ENCODE measurements at regions not wholly inside any gene's neighbourhood (a gene's known extent, or its start where the extent isn't known, plus 50 kb on each side); places are given as distances from the start of the nearest gene placed in this dataset.

DNA sequence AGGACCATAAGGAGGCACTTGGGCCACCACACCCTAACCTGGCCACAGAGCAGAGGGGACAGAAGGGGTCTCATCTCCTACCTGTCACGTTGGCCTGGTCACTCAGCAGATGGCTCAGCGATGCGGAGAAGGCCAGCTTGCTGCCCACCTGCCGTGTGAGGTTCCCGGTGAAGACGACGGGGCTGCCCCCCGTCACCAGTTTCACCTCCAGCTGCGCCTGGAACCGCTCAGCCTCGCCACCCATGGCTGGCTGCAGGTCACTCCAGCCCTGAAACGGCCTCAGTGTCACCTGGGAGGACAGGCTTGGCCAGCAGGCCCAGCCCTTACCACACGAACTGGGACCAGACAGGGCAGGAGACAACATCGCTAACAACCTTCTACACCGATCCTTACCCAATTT lies 116.8 kb downstream of the RMI2 start:
- WGBS (ENCODE audit: insufficient coverage), result 94% methylated on average over 14 of the region's 15 CpGs
- Histone ChIP-seq H3K27ac (ENCODE audit: insufficient read depth in 1 of 2, low read depth in 1 of 2, low read length in 2 of 2, poor library complexity in 1 of 2, severe bottlenecking in 2 of 2) (no peak overlapping the region), H3K4me1 (ENCODE audit: control extremely low read depth in 1 of 4, control insufficient read depth in 4 of 4, insufficient read depth in 4 of 4, low read length in 3 of 4) (no peaks in the 10 kb centered on the region), H3K27me3 (replicated peaks in 2 of 5; ENCODE audit: control insufficient read depth in 4 of 5, insufficient read depth in 5 of 5, low read length in 4 of 5) (no peaks in the 10 kb centered on the region), H3K4me3 (ENCODE audit: control insufficient read depth in 1 of 7, extremely low read depth in 1 of 7, insufficient read depth in 4 of 7, low read depth in 2 of 7, low read length in 6 of 7) (no peak overlapping the region), H3K36me3 (ENCODE audit: control insufficient read depth in 4 of 4, insufficient read depth in 4 of 4, low read length in 3 of 4) (peaks cover 0 to 10% (median 0%) of the 10 kb centered on the region in 4 experiments), H3K9me3 (ENCODE audit: control extremely low read depth in 1 of 5, control insufficient read depth in 4 of 5, insufficient read depth in 2 of 5, low read depth in 1 of 5, low read length in 4 of 5) (no peaks in the 10 kb centered on the region)
- ChIA-PET CTCF (interaction anchor here (1.3 kb wide), 1 partner anchor 13 kb away, joined by 3 read pairs; no protein-coding TSS in a partner anchor), POLR2A (no interaction called here)
- DNase-seq, result no peak

DNA sequence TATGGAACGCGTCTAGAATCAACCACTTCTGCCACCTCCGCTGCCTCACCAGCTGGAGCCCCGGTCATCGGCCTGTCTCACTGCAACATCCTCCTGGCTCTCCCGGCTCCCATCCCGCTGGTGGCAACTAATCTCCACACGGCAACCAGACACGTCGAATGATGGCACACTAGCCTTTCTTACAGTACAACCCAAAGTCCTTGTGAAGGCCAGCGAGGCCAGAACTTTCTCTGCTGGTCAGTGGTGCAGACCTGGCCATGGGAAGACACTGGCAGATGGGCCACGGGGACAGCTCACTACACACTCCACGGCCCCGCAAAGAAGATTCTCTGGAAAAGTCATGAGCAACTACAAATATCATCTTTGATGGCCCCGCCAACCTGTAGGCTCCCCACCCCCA lies 117.6 kb downstream of the RMI2 start:
- Histone ChIP-seq H3K4me3 (ENCODE audit: control insufficient read depth in 1 of 7, extremely low read depth in 1 of 7, insufficient read depth in 4 of 7, low read depth in 2 of 7, low read length in 6 of 7) (no peak overlapping the region), H3K27ac (ENCODE audit: insufficient read depth in 1 of 2, low read depth in 1 of 2, low read length in 2 of 2, poor library complexity in 1 of 2, severe bottlenecking in 2 of 2) (no peak overlapping the region), H3K4me1 (ENCODE audit: control extremely low read depth in 1 of 4, control insufficient read depth in 4 of 4, insufficient read depth in 4 of 4, low read length in 3 of 4) (no peaks in the 10 kb centered on the region), H3K36me3 (ENCODE audit: control insufficient read depth in 4 of 4, insufficient read depth in 4 of 4, low read length in 3 of 4) (peaks cover 0 to 10% (median 0%) of the 10 kb centered on the region in 4 experiments), H3K9me3 (ENCODE audit: control extremely low read depth in 1 of 5, control insufficient read depth in 4 of 5, insufficient read depth in 2 of 5, low read depth in 1 of 5, low read length in 4 of 5) (no peaks in the 10 kb centered on the region), H3K27me3 (replicated peaks in 2 of 5; ENCODE audit: control insufficient read depth in 4 of 5, insufficient read depth in 5 of 5, low read length in 4 of 5) (no peaks in the 10 kb centered on the region)
- ChIA-PET CTCF (no interaction called here), POLR2A (no interaction called here)
- DNase-seq, result no peak
- 94% methylated on average over 13 of the region's 15 CpGs for WGBS (ENCODE audit: insufficient coverage)

DNA sequence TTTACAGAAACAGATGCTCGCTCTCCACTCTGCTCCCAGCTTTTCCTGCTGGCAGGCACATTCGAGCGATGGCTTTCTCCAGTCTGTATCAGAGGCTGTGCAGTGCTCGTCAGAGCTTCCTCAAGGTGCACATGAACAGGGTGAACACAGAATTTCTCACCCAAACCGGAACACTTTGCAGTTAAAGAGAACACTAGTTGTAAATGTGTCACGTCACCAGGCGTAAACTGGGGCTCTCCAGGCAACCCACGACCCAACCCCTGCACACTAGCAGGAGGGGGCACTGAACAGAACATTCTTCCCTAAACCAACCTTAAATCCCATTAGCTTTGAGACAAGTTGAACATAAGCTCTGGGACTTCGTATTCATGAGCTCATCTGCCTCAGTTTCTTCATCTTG lies 119.0 kb downstream of the RMI2 start:
- Histone ChIP-seq H3K4me3 (ENCODE audit: control insufficient read depth in 1 of 7, extremely low read depth in 1 of 7, insufficient read depth in 4 of 7, low read depth in 2 of 7, low read length in 6 of 7) (no peak overlapping the region), H3K36me3 (ENCODE audit: control insufficient read depth in 4 of 4, insufficient read depth in 4 of 4, low read length in 3 of 4) (peaks cover 0 to 10% (median 0%) of the 10 kb centered on the region in 4 experiments), H3K4me1 (ENCODE audit: control extremely low read depth in 1 of 4, control insufficient read depth in 4 of 4, insufficient read depth in 4 of 4, low read length in 3 of 4) (no peaks in the 10 kb centered on the region), H3K27me3 (replicated peaks in 2 of 5; ENCODE audit: control insufficient read depth in 4 of 5, insufficient read depth in 5 of 5, low read length in 4 of 5) (no peaks in the 10 kb centered on the region), H3K27ac (ENCODE audit: insufficient read depth in 1 of 2, low read depth in 1 of 2, low read length in 2 of 2, poor library complexity in 1 of 2, severe bottlenecking in 2 of 2) (no peak overlapping the region), H3K9me3 (ENCODE audit: control extremely low read depth in 1 of 5, control insufficient read depth in 4 of 5, insufficient read depth in 2 of 5, low read depth in 1 of 5, low read length in 4 of 5) (no peaks in the 10 kb centered on the region)
- CTCF ChIA-PET, result interaction anchor here (0.5 to 1.4 kb wide), 4 partner anchors 17 to 56 kb away, joined by 3 to 5 read pairs (median 3); no protein-coding TSS in a partner anchor
- WGBS (ENCODE audit: insufficient coverage), result 81% methylated on average over 6 of the region's 9 CpGs
- no peak for DNase-seq
- POLR2A ChIA-PET, result interaction anchor here (0.6 kb wide), 1 partner anchor 9 kb away, joined by 3 read pairs; no protein-coding TSS in a partner anchor

DNA sequence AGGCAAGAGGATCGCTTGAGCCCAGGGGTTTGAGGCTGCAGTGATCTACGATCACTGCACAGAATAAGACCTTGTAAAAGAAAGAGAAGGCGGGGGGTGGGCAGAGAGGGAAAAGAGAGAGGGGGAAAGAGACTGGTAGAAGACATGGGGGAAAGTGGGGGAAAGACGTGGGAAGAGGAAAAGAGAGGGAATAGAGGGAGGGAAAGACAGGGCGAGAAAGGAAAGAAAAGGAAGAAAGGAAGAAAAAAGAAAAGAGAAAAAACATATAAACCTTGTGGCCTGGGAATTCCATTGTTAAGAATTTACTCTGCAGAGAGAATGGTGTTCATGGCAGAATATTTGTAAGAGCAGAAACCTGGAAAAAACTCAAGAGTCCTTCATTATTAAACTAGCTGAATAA lies 120.4 kb downstream of the RMI2 start:
- no peaks in the 10 kb centered on the region for H3K4me1 ChIP-seq (ENCODE audit: control extremely low read depth in 1 of 4, control insufficient read depth in 4 of 4, insufficient read depth in 4 of 4, low read length in 3 of 4)
- H3K27ac ChIP-seq (ENCODE audit: insufficient read depth in 1 of 2, low read depth in 1 of 2, low read length in 2 of 2, poor library complexity in 1 of 2, severe bottlenecking in 2 of 2), result no peak overlapping the region
- no peak overlapping the region for H3K4me3 ChIP-seq (ENCODE audit: control insufficient read depth in 1 of 7, extremely low read depth in 1 of 7, insufficient read depth in 4 of 7, low read depth in 2 of 7, low read length in 6 of 7)
- H3K9me3 ChIP-seq (ENCODE audit: control extremely low read depth in 1 of 5, control insufficient read depth in 4 of 5, insufficient read depth in 2 of 5, low read depth in 1 of 5, low read length in 4 of 5), result no peaks in the 10 kb centered on the region
- POLR2A ChIA-PET, result no interaction called here
- H3K27me3 ChIP-seq (replicated peaks in 2 of 5; ENCODE audit: control insufficient read depth in 4 of 5, insufficient read depth in 5 of 5, low read length in 4 of 5), result no peaks in the 10 kb centered on the region
- WGBS (ENCODE audit: insufficient coverage), result 73% methylated on average over 4 of the region's 5 CpGs
- no peak for DNase-seq
- peaks cover 0 to 4% (median 0%) of the 10 kb centered on the region in 4 experiments for H3K36me3 ChIP-seq (ENCODE audit: control insufficient read depth in 4 of 4, insufficient read depth in 4 of 4, low read length in 3 of 4)
- CTCF ChIA-PET, result interaction anchor here (0.6 kb wide), 1 partner anchor 105 kb away, joined by 3 read pairs; no protein-coding TSS in a partner anchor

DNA sequence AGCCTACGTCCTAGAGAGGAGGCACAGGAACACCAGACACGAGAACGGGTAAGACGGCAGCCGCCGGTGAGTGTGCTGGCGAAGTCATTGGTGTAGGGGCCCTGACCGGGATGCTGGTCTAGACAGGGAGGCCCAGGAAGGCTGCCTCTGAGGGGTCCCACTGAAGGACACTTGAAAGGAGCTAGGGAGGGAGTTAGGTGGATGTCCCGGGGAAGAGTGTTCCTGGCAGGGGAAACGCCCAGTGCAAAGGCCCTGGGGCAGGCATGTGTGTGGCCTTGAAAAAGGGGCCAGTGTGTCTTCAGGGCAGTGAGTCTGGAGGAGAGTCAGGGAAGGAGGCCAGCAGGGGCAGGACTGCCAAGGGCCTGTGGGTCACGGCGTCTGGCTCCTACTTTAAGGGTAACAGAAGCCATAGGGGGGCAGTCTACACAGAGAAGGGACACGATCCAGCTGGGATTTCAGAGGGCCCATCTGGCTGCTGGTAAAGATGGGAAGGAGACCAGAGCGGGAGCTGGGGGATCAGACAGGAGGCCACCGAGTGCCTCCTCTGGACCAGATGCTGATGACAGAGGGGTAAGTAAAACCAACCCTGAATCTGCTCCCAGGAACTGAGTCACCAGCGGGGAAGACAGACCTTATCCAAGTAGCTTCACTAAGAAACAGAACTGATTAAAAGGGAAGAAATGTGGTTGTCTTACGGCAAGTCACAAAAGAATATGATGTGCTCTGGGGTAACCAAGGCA lies 115.9 kb downstream of the LITAF start:
- H3K27me3 ChIP-seq (replicated peaks in 2 of 5; ENCODE audit: control insufficient read depth in 4 of 5, insufficient read depth in 5 of 5, low read length in 4 of 5), result no peaks in the 10 kb centered on the region
- no peaks in the 10 kb centered on the region for H3K4me1 ChIP-seq (ENCODE audit: control extremely low read depth in 1 of 4, control insufficient read depth in 4 of 4, insufficient read depth in 4 of 4, low read length in 3 of 4)
- peak in 1 of 3 donors; percentile 4 for DNase-seq
- no peak overlapping the region for H3K4me3 ChIP-seq (ENCODE audit: control insufficient read depth in 1 of 7, extremely low read depth in 1 of 7, insufficient read depth in 4 of 7, low read depth in 2 of 7, low read length in 6 of 7)
- no peaks in the 10 kb centered on the region for H3K9me3 ChIP-seq (ENCODE audit: control extremely low read depth in 1 of 5, control insufficient read depth in 4 of 5, insufficient read depth in 2 of 5, low read depth in 1 of 5, low read length in 4 of 5)
- ChIA-PET CTCF (no interaction called here), POLR2A (no interaction called here)
- H3K27ac ChIP-seq (ENCODE audit: insufficient read depth in 1 of 2, low read depth in 1 of 2, low read length in 2 of 2, poor library complexity in 1 of 2, severe bottlenecking in 2 of 2), result no peak overlapping the region
- no peaks in the 10 kb centered on the region for H3K36me3 ChIP-seq (ENCODE audit: control insufficient read depth in 4 of 4, insufficient read depth in 4 of 4, low read length in 3 of 4)
- 93% methylated on average over 16 of the region's 17 CpGs for WGBS (ENCODE audit: insufficient coverage)

DNA sequence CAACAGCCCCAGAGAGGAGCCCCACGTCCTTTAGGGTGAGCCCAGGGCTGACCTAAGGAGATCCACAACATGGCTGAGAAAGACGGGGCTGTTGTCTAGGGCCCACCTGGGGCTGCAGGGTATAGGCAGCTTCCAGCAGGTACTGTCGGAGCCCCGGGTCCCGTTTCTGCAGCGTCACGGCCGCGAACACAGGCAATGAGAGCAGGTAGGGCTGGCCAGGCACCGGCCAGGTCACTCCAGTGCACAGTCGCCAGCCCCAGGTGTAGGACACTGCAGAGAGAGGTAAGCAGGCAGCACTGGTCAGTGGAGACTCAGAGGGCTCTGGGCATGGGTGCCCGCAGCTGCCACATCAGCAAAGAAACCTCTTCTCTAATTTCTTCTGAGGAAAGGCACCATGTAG lies 115.2 kb downstream of the LITAF start:
- Histone ChIP-seq H3K4me1 (ENCODE audit: control extremely low read depth in 1 of 4, control insufficient read depth in 4 of 4, insufficient read depth in 4 of 4, low read length in 3 of 4) (no peaks in the 10 kb centered on the region), H3K27me3 (replicated peaks in 2 of 5; ENCODE audit: control insufficient read depth in 4 of 5, insufficient read depth in 5 of 5, low read length in 4 of 5) (no peaks in the 10 kb centered on the region), H3K27ac (ENCODE audit: insufficient read depth in 1 of 2, low read depth in 1 of 2, low read length in 2 of 2, poor library complexity in 1 of 2, severe bottlenecking in 2 of 2) (no peak overlapping the region), H3K9me3 (ENCODE audit: control extremely low read depth in 1 of 5, control insufficient read depth in 4 of 5, insufficient read depth in 2 of 5, low read depth in 1 of 5, low read length in 4 of 5) (no peaks in the 10 kb centered on the region), H3K4me3 (ENCODE audit: control insufficient read depth in 1 of 7, extremely low read depth in 1 of 7, insufficient read depth in 4 of 7, low read depth in 2 of 7, low read length in 6 of 7) (no peak overlapping the region), H3K36me3 (ENCODE audit: control insufficient read depth in 4 of 4, insufficient read depth in 4 of 4, low read length in 3 of 4) (no peaks in the 10 kb centered on the region)
- ChIA-PET POLR2A (no interaction called here), CTCF (no interaction called here)
- DNase-seq, result no peak
- 96% methylated on average over 12 of the region's 12 CpGs for WGBS (ENCODE audit: insufficient coverage)

DNA sequence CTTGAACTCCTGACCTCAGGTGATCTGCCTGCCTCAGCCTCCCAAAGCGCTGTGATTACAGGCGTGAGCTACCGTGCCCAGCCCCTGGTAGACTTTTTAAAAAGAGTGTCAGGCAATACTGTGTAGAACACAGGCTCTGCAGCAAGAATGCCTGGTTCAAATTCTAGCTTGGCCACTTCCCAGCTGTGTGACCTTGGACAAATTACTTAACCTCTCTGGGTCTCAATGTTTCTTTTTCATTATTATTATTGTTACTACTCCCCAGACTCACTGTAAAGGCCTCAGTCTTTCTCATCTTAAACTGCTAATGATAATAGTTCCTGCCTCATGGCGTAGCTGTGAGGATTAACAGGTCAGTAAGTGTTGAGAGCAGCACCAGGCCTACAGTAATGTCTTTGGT lies 114.3 kb downstream of the LITAF start:
- 94% methylated on average over 4 of the region's 4 CpGs for WGBS (ENCODE audit: insufficient coverage)
- no peaks in the 10 kb centered on the region for H3K27me3 ChIP-seq (replicated peaks in 2 of 5; ENCODE audit: control insufficient read depth in 4 of 5, insufficient read depth in 5 of 5, low read length in 4 of 5)
- POLR2A ChIA-PET, result no interaction called here

More for the DNA sequence above, 114.3 kb downstream of the LITAF start:
- H3K9me3 ChIP-seq (ENCODE audit: control extremely low read depth in 1 of 5, control insufficient read depth in 4 of 5, insufficient read depth in 2 of 5, low read depth in 1 of 5, low read length in 4 of 5), result no peaks in the 10 kb centered on the region
- H3K36me3 ChIP-seq (ENCODE audit: control insufficient read depth in 4 of 4, insufficient read depth in 4 of 4, low read length in 3 of 4), result peaks cover 0 to 5% (median 0%) of the 10 kb centered on the region in 4 experiments
- no peak overlapping the region for H3K4me3 ChIP-seq (ENCODE audit: control insufficient read depth in 1 of 7, extremely low read depth in 1 of 7, insufficient read depth in 4 of 7, low read depth in 2 of 7, low read length in 6 of 7)
- no peak for DNase-seq
- H3K4me1 ChIP-seq (ENCODE audit: control extremely low read depth in 1 of 4, control insufficient read depth in 4 of 4, insufficient read depth in 4 of 4, low read length in 3 of 4), result no peaks in the 10 kb centered on the region
- no peak overlapping the region for H3K27ac ChIP-seq (ENCODE audit: insufficient read depth in 1 of 2, low read depth in 1 of 2, low read length in 2 of 2, poor library complexity in 1 of 2, severe bottlenecking in 2 of 2)
- CTCF ChIA-PET, result no interaction called here
